ENCODE measurements at regions not wholly inside any gene's neighbourhood (a gene's known extent, or its start where the extent isn't known, plus 50 kb on each side); places are given as distances from the start of the nearest gene placed in this dataset.

DNA sequence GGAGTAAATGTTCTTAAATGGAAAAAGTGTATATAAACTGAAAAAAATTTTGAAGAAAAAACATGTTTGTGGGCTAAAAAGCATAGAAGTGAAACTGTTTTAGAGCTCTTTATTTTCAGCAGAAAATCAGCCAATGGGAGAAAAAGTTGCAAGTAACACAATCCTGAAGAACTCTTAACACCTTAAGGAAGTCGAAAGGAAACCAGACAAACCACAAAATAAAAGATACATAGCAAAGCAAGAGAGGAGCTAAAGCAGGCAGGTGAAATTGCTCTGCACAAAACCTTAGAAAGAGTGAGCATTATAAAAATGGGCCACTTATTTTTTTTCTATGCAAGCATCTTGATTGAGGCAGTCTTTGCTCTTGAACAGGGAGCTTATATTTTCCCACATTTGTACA lies 300.5 kb downstream of the RAP2B start:
- dilution Hi-C loops (cut with MboI; ENCODE audit: extremely low pct_ligation_motif_present, low sequenced_read_pairs) = no loop called here

More for the DNA sequence above, 300.5 kb downstream of the RAP2B start:
- Histone ChIP-seq H3K27ac (ENCODE audit: insufficient read depth, low read depth, low read length) (no peak overlapping the region), H3K4me2 (ENCODE audit: insufficient read depth, low read length) (no peak overlapping the region), H4K20me1 (replicated peaks; ENCODE audit: control insufficient read depth, extremely low read depth, insufficient read depth, low read length) (no peaks in the 10 kb centered on the region), H3K4me1 (ENCODE audit: control insufficient read depth, extremely low read depth, insufficient read depth, low read length) (no peaks in the 10 kb centered on the region), H3K9me1 (replicated peaks; ENCODE audit: control insufficient read depth, extremely low read depth, insufficient read depth, low read length) (no peaks in the 10 kb centered on the region), H3K9me3 (replicated peaks; ENCODE audit: control insufficient read depth, insufficient read depth, low read length) (no peaks in the 10 kb centered on the region), H3K27me3 (ENCODE audit: control insufficient read depth in 2 of 2, insufficient read depth in 2 of 2, low read length in 2 of 2) (no peaks in the 10 kb centered on the region), H2AFZ (ENCODE audit: low read depth, low read length) (no peak overlapping the region), H3K36me3 (ENCODE audit: control insufficient read depth in 2 of 2, extremely low read depth in 1 of 2, insufficient read depth in 2 of 2, low read length in 2 of 2) (no peaks in the 10 kb centered on the region), H3K4me3 (replicated peaks in 1 of 3; ENCODE audit: insufficient read depth in 1 of 3, low read depth in 1 of 3, low read length in 3 of 3) (no peak overlapping the region), H3K79me2 (ENCODE audit: control insufficient read depth, insufficient read depth, low read length) (no peaks in the 10 kb centered on the region), H3K9ac (replicated peaks; ENCODE audit: extremely low read depth, insufficient read depth, low read length) (no peak overlapping the region)
- intact Hi-C loops (cut with micrococcal nuclease) = no loop called here
- ChIA-PET CTCF (no interaction called here), POLR2A (no interaction called here)
- TF ChIP-seq EZH2 (IDR thresholded peaks at IDR 0.05; ENCODE audit: borderline replicate concordance, low read depth, low read length, severe bottlenecking) (no peak), FOS (IDR thresholded peaks at IDR 0.05; ENCODE audit: borderline replicate concordance, insufficient read depth, low read length) (no peak), JUN (IDR thresholded peaks at IDR 0.05; ENCODE audit: borderline replicate concordance, insufficient read depth, insufficient read length, low read depth) (no peak), MYC (IDR thresholded peaks at IDR 0.05; ENCODE audit: low read depth, low read length) (no peak), POLR2A (IDR thresholded peaks at IDR 0.05; ENCODE audit: low read depth, low read length) (no peak), GATA2 (IDR thresholded peaks at IDR 0.05; ENCODE audit: insufficient read depth, insufficient read length, low read depth, low read length) (no peak), POLR2AphosphoS5 (IDR thresholded peaks at IDR 0.05; ENCODE audit: insufficient read depth, low read depth, low read length) (no peak)
- TF ChIP-seq, protein P1, sequence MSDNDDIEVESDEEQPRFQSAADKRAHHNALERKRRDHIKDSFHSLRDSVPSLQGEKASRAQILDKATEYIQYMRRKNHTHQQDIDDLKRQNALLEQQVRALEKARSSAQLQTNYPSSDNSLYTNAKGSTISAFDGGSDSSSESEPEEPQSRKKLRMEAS (IDR thresholded peaks at IDR 0.05; ENCODE audit: insufficient read depth, insufficient read length) = no peak
- TF ChIP-seq, protein P2, sequence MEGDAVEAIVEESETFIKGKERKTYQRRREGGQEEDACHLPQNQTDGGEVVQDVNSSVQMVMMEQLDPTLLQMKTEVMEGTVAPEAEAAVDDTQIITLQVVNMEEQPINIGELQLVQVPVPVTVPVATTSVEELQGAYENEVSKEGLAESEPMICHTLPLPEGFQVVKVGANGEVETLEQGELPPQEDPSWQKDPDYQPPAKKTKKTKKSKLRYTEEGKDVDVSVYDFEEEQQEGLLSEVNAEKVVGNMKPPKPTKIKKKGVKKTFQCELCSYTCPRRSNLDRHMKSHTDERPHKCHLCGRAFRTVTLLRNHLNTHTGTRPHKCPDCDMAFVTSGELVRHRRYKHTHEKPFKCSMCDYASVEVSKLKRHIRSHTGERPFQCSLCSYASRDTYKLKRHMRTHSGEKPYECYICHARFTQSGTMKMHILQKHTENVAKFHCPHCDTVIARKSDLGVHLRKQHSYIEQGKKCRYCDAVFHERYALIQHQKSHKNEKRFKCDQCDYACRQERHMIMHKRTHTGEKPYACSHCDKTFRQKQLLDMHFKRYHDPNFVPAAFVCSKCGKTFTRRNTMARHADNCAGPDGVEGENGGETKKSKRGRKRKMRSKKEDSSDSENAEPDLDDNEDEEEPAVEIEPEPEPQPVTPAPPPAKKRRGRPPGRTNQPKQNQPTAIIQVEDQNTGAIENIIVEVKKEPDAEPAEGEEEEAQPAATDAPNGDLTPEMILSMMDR (IDR thresholded peaks at IDR 0.05; ENCODE audit: extremely low read depth in 1 of 2, insufficient read depth in 1 of 2, low read depth in 1 of 2, low read length in 2 of 2) = no peak
- DNase-seq (ENCODE audit: low read depth, low spot score) (no peak), FAIRE-seq (no peak)
- BruUV-seq (replicated peaks) = no TSS peak
